ENCODE measurements at regions not wholly inside any gene's neighbourhood (a gene's known extent, or its start where the extent isn't known, plus 50 kb on each side); places are given as distances from the start of the nearest gene placed in this dataset.

DNA sequence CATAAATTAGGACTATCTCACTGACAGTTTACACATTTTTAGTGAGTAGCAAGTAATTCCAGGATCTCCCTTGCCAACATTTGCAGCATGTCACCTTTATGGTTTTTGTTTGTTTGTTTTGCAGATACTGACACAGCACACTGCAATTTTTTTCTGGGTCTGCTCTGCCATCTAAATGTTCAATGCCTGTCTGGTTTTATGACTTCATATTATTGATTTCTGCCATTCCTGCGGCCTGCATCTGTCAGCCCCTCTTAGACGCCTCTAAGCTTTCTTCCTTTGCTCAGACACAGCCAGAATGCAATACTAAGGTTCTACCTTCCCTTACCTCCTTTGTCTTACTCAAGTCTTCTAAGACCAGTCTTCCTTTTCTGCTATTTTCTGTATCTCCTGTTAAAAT, 321.2 kb upstream of the AZI2 start:
- no peak for DNase-seq
- Histone ChIP-seq H3K27ac (no peak overlapping the region), H3K9me3 (no peaks in the 10 kb centered on the region), H3K4me1 (peaks cover 9% of the 10 kb centered on the region), H3K36me3 (no peaks in the 10 kb centered on the region), H3K27me3 (ENCODE audit: low read depth) (no peaks in the 10 kb centered on the region), H3K4me3 (no peak overlapping the region)
- intact Hi-C loops (cut with DNase I), result no loop called here
- TF ChIP-seq, protein P1, sequence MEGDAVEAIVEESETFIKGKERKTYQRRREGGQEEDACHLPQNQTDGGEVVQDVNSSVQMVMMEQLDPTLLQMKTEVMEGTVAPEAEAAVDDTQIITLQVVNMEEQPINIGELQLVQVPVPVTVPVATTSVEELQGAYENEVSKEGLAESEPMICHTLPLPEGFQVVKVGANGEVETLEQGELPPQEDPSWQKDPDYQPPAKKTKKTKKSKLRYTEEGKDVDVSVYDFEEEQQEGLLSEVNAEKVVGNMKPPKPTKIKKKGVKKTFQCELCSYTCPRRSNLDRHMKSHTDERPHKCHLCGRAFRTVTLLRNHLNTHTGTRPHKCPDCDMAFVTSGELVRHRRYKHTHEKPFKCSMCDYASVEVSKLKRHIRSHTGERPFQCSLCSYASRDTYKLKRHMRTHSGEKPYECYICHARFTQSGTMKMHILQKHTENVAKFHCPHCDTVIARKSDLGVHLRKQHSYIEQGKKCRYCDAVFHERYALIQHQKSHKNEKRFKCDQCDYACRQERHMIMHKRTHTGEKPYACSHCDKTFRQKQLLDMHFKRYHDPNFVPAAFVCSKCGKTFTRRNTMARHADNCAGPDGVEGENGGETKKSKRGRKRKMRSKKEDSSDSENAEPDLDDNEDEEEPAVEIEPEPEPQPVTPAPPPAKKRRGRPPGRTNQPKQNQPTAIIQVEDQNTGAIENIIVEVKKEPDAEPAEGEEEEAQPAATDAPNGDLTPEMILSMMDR (IDR thresholded peaks at IDR 0.05), result no peak
- no peak for ATAC-seq

DNA sequence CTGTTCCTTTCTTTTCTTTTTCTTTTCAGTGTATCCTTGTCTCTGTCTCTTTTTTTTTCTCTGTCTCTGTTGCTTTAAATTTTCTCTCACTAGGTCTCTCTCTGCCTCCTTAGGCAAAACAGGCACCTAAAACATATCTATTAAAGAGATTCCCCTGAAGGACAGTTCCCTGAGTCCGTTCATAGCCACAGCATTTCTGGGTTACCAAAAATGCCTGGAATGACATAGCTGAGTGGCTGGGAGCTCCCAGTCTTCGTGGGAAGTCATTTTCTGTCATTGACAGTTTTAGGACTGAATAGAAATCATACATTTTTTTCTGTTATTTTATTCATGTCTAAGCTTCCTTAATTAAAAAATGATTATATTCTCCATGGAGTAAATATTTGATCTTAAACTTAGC, 323.8 kb upstream of the AZI2 start:
- TF ChIP-seq, protein P1 (IDR thresholded peaks at IDR 0.05), result no peak
- H3K36me3 ChIP-seq, result no peaks in the 10 kb centered on the region
- DNase-seq, result no peak
- H3K27ac ChIP-seq, result no peak overlapping the region
- intact Hi-C loops (cut with DNase I), result no loop called here
- no peak overlapping the region for H3K4me3 ChIP-seq
- H3K27me3 ChIP-seq (ENCODE audit: low read depth), result no peaks in the 10 kb centered on the region
- H3K4me1 ChIP-seq, result peaks cover 9% of the 10 kb centered on the region
- no peak for ATAC-seq
- no peaks in the 10 kb centered on the region for H3K9me3 ChIP-seq

DNA sequence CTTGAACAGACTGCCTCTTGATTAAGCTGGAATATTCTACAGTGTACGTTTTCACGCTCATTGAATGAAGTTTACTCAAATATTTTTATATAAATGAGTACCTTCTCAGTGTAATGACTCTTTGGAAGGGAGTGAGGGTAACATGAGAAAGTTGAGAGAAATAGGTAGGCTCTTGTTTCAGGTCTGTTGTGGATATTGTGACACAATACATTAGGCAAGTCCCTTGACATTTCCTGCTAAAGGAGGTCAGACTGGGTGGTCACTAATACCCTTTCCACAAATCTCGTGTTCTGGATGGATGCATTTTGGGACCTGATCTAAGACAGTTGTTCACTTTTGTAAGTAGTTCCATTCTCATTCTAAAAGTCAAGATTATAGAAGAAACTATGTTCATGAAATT, 324.8 kb upstream of the AZI2 start:
- no peak for ATAC-seq
- H3K36me3 ChIP-seq, result no peaks in the 10 kb centered on the region
- no peaks in the 10 kb centered on the region for H3K27me3 ChIP-seq (ENCODE audit: low read depth)
- H3K27ac ChIP-seq, result no peak overlapping the region
- TF ChIP-seq, protein P1 (IDR thresholded peaks at IDR 0.05), result no peak
- no peak overlapping the region for H3K4me3 ChIP-seq
- DNase-seq, result no peak
- H3K4me1 ChIP-seq, result peaks cover under 1% of the 10 kb centered on the region
- H3K9me3 ChIP-seq, result no peaks in the 10 kb centered on the region
- intact Hi-C loops (cut with DNase I), result no loop called here

DNA sequence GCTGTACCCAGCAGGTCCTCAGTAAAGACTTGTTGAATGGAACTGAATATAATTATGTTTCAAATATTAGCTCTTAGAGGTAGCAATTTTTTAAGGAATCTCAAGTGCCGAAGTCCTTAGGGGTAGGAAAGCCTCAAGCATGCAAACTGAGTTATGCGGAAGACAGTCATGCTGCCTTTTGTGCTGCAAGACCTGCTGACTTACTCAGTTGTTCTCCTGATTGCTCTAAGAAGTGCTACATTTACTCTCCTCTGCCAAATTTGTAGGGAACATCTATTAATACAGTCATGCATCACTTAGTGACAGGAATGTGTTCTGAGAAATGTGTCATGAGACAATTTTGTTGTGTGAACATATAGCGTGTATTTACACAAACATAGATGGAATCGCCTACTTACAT, 325.6 kb upstream of the AZI2 start:
- ATAC-seq, result peak; percentile 57 to 80
- H3K27ac ChIP-seq, result no peak overlapping the region
- no peak for DNase-seq
- H3K4me1 ChIP-seq, result no peaks in the 10 kb centered on the region
- H3K27me3 ChIP-seq (ENCODE audit: low read depth), result no peaks in the 10 kb centered on the region
- TF ChIP-seq, protein P1 (IDR thresholded peaks at IDR 0.05), result no peak
- H3K36me3 ChIP-seq, result no peaks in the 10 kb centered on the region
- intact Hi-C loops (cut with DNase I), result no loop called here
- no peak overlapping the region for H3K4me3 ChIP-seq
- no peaks in the 10 kb centered on the region for H3K9me3 ChIP-seq

DNA sequence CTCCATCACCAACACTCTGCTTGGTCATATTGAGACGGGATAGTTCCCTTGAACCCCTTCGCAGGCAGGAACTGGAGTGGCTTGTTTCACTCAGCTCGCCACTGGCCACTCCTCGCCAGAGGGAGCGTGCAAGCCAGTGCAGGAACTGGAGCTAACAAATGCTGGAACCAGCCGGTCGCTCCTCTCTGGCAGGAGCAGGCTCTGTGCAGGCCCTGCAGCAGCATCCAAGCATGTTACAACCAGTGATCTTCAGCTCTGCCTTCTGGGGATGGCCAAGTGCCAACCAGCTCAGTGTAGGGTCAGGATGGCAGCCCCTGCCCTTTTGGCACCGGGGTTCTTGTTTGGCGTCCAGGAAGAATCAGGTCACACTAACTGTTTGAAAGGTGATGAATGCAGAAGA, 329.0 kb upstream of the AZI2 start:
- peaks cover 5% of the 10 kb centered on the region for H3K4me1 ChIP-seq
- ATAC-seq (peak in 1 of 2 donors; percentile 25), DNase-seq (peak; percentile 44)
- H3K4me3 ChIP-seq, result no peak overlapping the region
- no peaks in the 10 kb centered on the region for H3K36me3 ChIP-seq
- TF ChIP-seq, protein P1 (IDR thresholded peaks at IDR 0.05), result no peak
- H3K27me3 ChIP-seq (ENCODE audit: low read depth), result no peaks in the 10 kb centered on the region
- intact Hi-C loops (cut with DNase I), result no loop called here
- no peaks in the 10 kb centered on the region for H3K9me3 ChIP-seq
- H3K27ac ChIP-seq, result no peak overlapping the region

DNA sequence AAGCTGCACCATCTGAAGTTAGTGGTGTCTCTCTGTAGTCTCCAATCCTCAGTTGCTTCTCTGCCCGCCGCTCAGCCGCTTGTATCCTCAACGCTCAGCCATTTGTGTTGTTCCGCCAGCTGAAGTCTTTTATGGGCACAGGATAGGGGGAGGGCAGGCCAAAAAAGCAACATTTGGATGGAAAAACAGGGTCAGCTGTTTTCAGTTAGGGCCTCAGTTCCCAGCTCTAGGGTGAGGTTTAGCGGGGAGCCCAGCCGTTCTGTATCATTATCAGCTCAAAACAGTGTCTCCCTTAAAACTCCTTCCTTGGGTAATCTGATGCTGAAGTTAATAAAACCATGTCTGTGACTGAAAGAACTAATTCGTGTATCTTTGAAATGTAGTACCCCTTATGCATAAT, 329.5 kb upstream of the AZI2 start:
- ATAC-seq (peak; percentile 53 to 69), DNase-seq (no peak)
- H3K36me3 ChIP-seq, result no peaks in the 10 kb centered on the region
- no peak overlapping the region for H3K27ac ChIP-seq
- no peaks in the 10 kb centered on the region for H3K27me3 ChIP-seq (ENCODE audit: low read depth)
- no peak overlapping the region for H3K4me3 ChIP-seq
- intact Hi-C loops (cut with DNase I), result no loop called here
- peaks cover 5% of the 10 kb centered on the region for H3K4me1 ChIP-seq
- TF ChIP-seq, protein P1 (IDR thresholded peaks at IDR 0.05), result no peak
- no peaks in the 10 kb centered on the region for H3K9me3 ChIP-seq
